HG03064 (cell line): ENCODE measurements at regions not wholly inside any gene's neighbourhood (a gene's known extent, or its start where the extent isn't known, plus 50 kb on each side); places are given as distances from the start of the nearest gene placed in this dataset.

Source experiments
- ATAC-seq: cut with Tn5 transposase; IDR thresholded peaks from one replicate; pipeline ENCODE4 v1.9.1; 2021; ENCODE audit warnings: low read depth; ENCODE audit not compliant: unreplicated experiment

GRCh38 chr3:31265646-31266428 is 266.9 kb upstream of the STT3B start:
- no peak for ATAC-seq

- ATAC-seq = no peak
These were observed 263.9 kb upstream of the STT3B start for GRCh38 chr3:31268868-31269267.

GRCh38 chr3:31270010-31270409 is 262.7 kb upstream of the STT3B start:
- no peak for ATAC-seq

GRCh38 chr3:31274326-31275024 is 258.2 kb upstream of the STT3B start:
- ATAC-seq = no peak

GRCh38 chr3:31275038-31275572 is 257.6 kb upstream of the STT3B start:
- ATAC-seq = no peak

GRCh38 chr3:31275583-31275982 is 257.1 kb upstream of the STT3B start:
- no peak for ATAC-seq

GRCh38 chr3:31277582-31277981 is 255.1 kb upstream of the STT3B start:
- ATAC-seq = no peak

- no peak for ATAC-seq
These were observed 254.2 kb upstream of the STT3B start for GRCh38 chr3:31278532-31278931.

GRCh38 chr3:31284776-31285175 is 247.9 kb upstream of the STT3B start:
- ATAC-seq = no peak

GRCh38 chr3:31285833-31286486 is 246.8 kb upstream of the STT3B start:
- no peak for ATAC-seq

- no peak for ATAC-seq
These were observed 244.5 kb upstream of the STT3B start for GRCh38 chr3:31288224-31288623.

- no peak for ATAC-seq
These were observed 244.1 kb upstream of the STT3B start for GRCh38 chr3:31288641-31289100.

GRCh38 chr3:31289584-31289983 is 243.1 kb upstream of the STT3B start:
- no peak for ATAC-seq

- ATAC-seq = no peak
These were observed 242.7 kb upstream of the STT3B start for GRCh38 chr3:31290046-31290445.

- no peak for ATAC-seq
These were observed 240.9 kb upstream of the STT3B start for GRCh38 chr3:31291818-31292217.

- ATAC-seq = no peak
These were observed 238.1 kb upstream of the STT3B start for GRCh38 chr3:31294430-31295149.

GRCh38 chr3:31295150-31295765 is 237.5 kb upstream of the STT3B start:
- no peak for ATAC-seq

- no peak for ATAC-seq
These were observed 234.9 kb upstream of the STT3B start for GRCh38 chr3:31297726-31298298.

- ATAC-seq = no peak
These were observed 232.0 kb upstream of the STT3B start for GRCh38 chr3:31300456-31301443.
